Femur (tissue), 1 donor: ENCODE measurements at regions not wholly inside any gene's neighbourhood (a gene's known extent, or its start where the extent isn't known, plus 50 kb on each side); places are given as distances from the start of the nearest gene placed in this dataset.

Experiments used
- DNase-seq: peaks from one replicate; pipeline ENCODE4 v3.0.0-alpha.2; 2017

DNA sequence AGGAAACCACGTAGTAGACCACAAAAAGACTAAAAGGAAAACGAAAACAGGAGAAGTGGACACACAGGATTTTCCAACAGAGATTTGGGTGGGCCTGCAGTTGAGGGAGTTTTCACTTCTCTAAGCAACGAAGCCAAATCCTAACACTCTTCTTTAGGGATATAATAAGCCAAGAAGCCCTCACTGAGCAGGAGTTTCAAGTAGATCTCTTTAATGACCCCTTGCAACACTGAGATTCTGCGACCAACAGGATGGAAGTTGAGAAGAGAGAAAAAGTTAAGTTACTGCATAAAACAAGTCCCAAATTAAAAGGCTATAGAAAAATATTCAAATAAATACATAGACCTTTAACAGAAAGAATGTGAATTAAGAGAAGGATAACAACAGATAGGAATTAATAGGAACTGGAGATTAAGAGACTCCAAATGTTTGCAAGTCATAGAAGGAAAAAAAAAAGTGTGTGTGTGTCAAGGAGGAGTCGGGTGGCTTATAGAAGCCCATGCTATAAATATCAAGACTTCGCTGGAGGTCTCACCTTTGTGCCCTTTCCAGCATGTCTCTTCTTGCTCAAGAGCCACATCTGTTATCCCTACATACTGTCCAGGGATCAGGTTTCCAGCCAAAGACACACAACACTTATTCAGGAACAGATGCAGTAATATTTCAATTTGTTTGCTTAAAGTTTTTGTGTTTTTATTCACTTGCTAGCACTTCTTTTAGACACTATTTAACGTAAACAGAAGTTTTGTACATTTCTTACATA, 69.4 kb upstream of the ARHGAP28 start:
- DNase-seq = peak; percentile 44

GRCh38 chr18:6661692-6662415, 67.7 kb upstream of the ARHGAP28 start:
- no peak for DNase-seq

GRCh38 chr18:6666012-6666685, 63.4 kb upstream of the ARHGAP28 start:
- no peak for DNase-seq

- DNase-seq = no peak
These were observed 60.7 kb upstream of the ARHGAP28 start for GRCh38 chr18:6668836-6669235.

DNA sequence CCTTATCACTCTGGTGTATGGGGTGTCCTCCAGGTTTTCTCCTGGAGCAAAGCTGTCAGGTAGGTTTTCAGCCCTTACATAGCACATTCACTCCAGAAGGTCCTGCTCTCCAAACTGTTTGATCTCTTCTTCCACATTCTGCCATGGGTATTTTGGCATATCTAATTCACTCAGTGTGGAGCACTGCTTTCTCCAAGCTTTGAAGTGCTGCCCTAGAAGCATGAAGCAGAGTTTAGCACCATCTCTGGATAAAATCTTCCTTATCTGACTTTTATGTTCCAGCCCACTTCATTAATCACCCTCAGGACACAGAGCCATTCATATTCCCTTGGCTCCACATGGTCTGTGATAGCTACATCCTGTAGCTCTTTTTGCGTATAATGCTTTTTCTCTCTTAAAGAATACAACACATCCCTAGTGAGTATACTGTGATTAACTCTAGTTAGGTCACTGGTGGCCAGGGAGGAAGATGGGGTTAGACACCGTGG, 56.7 kb upstream of the ARHGAP28 start:
- DNase-seq = no peak

DNA sequence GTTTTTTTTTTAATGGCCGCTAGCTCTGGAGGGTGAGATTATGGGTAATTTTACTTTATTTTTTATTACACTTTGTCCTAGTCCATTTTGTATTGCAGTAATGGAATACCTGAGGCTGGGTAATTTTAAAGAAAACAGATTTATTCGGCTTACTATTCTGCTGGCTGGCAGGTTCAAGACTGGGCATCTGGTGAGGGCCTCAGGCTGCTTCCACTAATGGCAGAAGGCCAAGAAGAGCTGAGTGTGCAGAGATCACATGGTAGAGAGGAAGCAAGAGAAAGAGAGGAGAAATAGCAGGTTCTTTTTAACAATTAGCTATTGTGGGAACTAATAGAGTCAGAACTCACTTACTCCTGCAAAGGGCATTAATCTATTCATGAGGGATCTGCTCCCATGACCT, 52.4 kb upstream of the ARHGAP28 start:
- no peak for DNase-seq

GRCh38 chr18:6679201-6679600, 50.3 kb upstream of the ARHGAP28 start:
- no peak for DNase-seq
